CD14-positive monocyte (primary cell): ENCODE measurements at regions not wholly inside any gene's neighbourhood (a gene's known extent, or its start where the extent isn't known, plus 50 kb on each side); places are given as distances from the start of the nearest gene placed in this dataset.

Experiments used
- DNase-seq, 3 donors: peaks; one replicate each; pipeline ENCODE4 v3.0.0-alpha.2; 2011 to 2022
- H2AFZ ChIP-seq: 2 replicates; pipeline ENCODE4 v1.6.0; 2012; ENCODE audit warnings: mild to moderate bottlenecking, low read depth, low read length, inconsistent platforms; ENCODE audit not compliant: insufficient read depth, poor library complexity, severe bottlenecking
- H3K27ac ChIP-seq, 2 donors: 1 replicate in 1 of 2; 2 replicates in 1 of 2; pipeline ENCODE4 v1.5.1; 2012 to 2013; ENCODE audit warnings: low read length in 2 of 2, control low read depth in 1 of 2, inconsistent platforms in 1 of 2, low read depth in 1 of 2, mild to moderate bottlenecking in 1 of 2
- H3K27me3 ChIP-seq, 2 donors: one replicate each; pipeline versions ENCODE4 v1.6.0 to v1.6.1; 2011 to 2013; ENCODE audit warnings: low read length in 2 of 2; ENCODE audit not compliant: control insufficient read depth in 2 of 2, insufficient read depth in 2 of 2
- H3K36me3 ChIP-seq, 2 donors: replicated peaks in 1 of 2; 1 replicate in 1 of 2; 2 replicates in 1 of 2; pipeline versions ENCODE4 v1.5.1 to v1.6.1; 2012 to 2013; ENCODE audit warnings: low read length in 2 of 2, control low read depth in 1 of 2, inconsistent platforms in 1 of 2, mild to moderate bottlenecking in 1 of 2; ENCODE audit not compliant: insufficient read depth in 2 of 2, control insufficient read depth in 1 of 2
- H3K4me1 ChIP-seq, 2 donors: 1 replicate in 1 of 2; 2 replicates in 1 of 2; pipeline versions ENCODE4 v1.5.1 to v1.6.1; 2012 to 2013; ENCODE audit warnings: low read length in 2 of 2, control low read depth in 1 of 2, inconsistent platforms in 1 of 2, mild to moderate bottlenecking in 1 of 2, moderate library complexity in 1 of 2; ENCODE audit not compliant: insufficient read depth in 2 of 2, control insufficient read depth in 1 of 2
- H3K4me2 ChIP-seq: replicated peaks from 2 replicates; pipeline ENCODE3; 2012; ENCODE audit warnings: low read length, moderate library complexity, mild to moderate bottlenecking; ENCODE audit not compliant: poor library complexity, severe bottlenecking; ENCODE audit errors: extremely low read depth
- H3K4me3 ChIP-seq, 3 experiments: fragments of 200-600 bp in 1 of 3; sonication (generic) in 1 of 3; replicated peaks in 1 of 3; 1 replicate in 2 of 3; 2 replicates in 1 of 3; pipeline ENCODE4 v1.5.1; 2011 to 2013; ENCODE audit warnings: low read length in 3 of 3, mild to moderate bottlenecking in 3 of 3, control low read depth in 2 of 3, low read depth in 2 of 3, inconsistent platforms in 1 of 3, moderate library complexity in 1 of 3
- H3K79me2 ChIP-seq: 2 replicates; pipeline ENCODE4 v1.6.0; 2012; ENCODE audit warnings: mild to moderate bottlenecking, control low read depth, inconsistent platforms, low read length, moderate library complexity; ENCODE audit not compliant: insufficient read depth
- H3K9ac ChIP-seq: 2 replicates; pipeline ENCODE4 v1.6.0; 2017; ENCODE audit warnings: low read length, mild to moderate bottlenecking; ENCODE audit not compliant: insufficient read depth, poor library complexity, severe bottlenecking
- H3K9me3 ChIP-seq, 2 donors: replicated peaks in 1 of 2; 1 replicate in 1 of 2; 2 replicates in 1 of 2; pipeline versions ENCODE4 v1.5.1 to v1.6.1; 2012 to 2013; ENCODE audit warnings: low read length in 2 of 2, control low read depth in 1 of 2; ENCODE audit not compliant: control insufficient read depth in 1 of 2, insufficient read depth in 1 of 2
- H4K20me1 ChIP-seq: 2 replicates; pipeline ENCODE4 v1.6.0; 2012; ENCODE audit warnings: mild to moderate bottlenecking, low read length, control low read depth, moderate library complexity; ENCODE audit not compliant: insufficient read depth
- H3K27ac Mint-ChIP-seq, 7 donors: one replicate each; pipeline ENCODE4 v1.8.0; 2020; ENCODE audit warnings: mild to moderate bottlenecking in 7 of 7, mixed read lengths in 7 of 7, moderate library complexity in 6 of 7, inconsistent platforms in 2 of 7
- H3K27me3 Mint-ChIP-seq, 3 donors: one replicate each; pipeline ENCODE4 v1.8.0; 2021 to 2022; ENCODE audit warnings: low read depth in 3 of 3, mild to moderate bottlenecking in 3 of 3, mixed read lengths in 3 of 3, moderate library complexity in 3 of 3, inconsistent platforms in 1 of 3
- H3K36me3 Mint-ChIP-seq, 2 donors: one replicate each; pipeline ENCODE4 v1.8.0; 2020; ENCODE audit warnings: mixed read lengths in 2 of 2, inconsistent platforms in 1 of 2, mild to moderate bottlenecking in 1 of 2
- H3K4me1 Mint-ChIP-seq: one replicate; pipeline ENCODE4 v1.8.0; 2020; ENCODE audit warnings: mild to moderate bottlenecking, mixed read lengths
- H3K4me3 Mint-ChIP-seq, 2 donors: one replicate each; pipeline ENCODE4 v1.8.0; 2020; ENCODE audit warnings: mild to moderate bottlenecking in 2 of 2, mixed read lengths in 2 of 2, moderate library complexity in 1 of 2
- H3K9me3 Mint-ChIP-seq, 7 donors: one replicate each; pipeline ENCODE4 v1.8.0; 2020 to 2022; ENCODE audit warnings: mixed read lengths in 7 of 7, mild to moderate bottlenecking in 6 of 7, moderate library complexity in 6 of 7, inconsistent platforms in 2 of 7
- CTCF ChIP-seq: fragments of 200-600 bp; IDR thresholded peaks from one replicate; pipeline ENCODE4 v1.8.0; 2022; ENCODE audit warnings: antibody characterized with exemption, mild to moderate bottlenecking
- WGBS: methylation state at CpG from one replicate; pipeline ENCODE4 v1.1.5; 2013; ENCODE audit warnings: missing lambda C conversion rate; ENCODE audit not compliant: insufficient coverage; 5-methylcytosine and 5-hydroxymethylcytosine counted together
- intact Hi-C, 2 donors: fragments of 100-400 bp; cut with micrococcal nuclease; formaldehyde crosslinking; loops; one replicate each; pipeline versions ENCODE4 v1.15.0 to v1.15.1; 2023

GRCh38 chr17:71434716-71435115 lies 686.1 kb upstream of the SOX9 start:
- Histone ChIP-seq H3K4me3 (no peak overlapping the region), H3K9me3 (no peaks in the 10 kb centered on the region), H3K27me3 (no peaks in the 10 kb centered on the region), H3K9ac (no peak overlapping the region), H3K36me3 (no peaks in the 10 kb centered on the region), H3K4me1 (no peaks in the 10 kb centered on the region), H3K4me2 (no peak overlapping the region), H3K79me2 (no peaks in the 10 kb centered on the region), H3K27ac (no peak overlapping the region), H2AFZ (no peak overlapping the region), H4K20me1 (no peaks in the 10 kb centered on the region)
- no peak for TF ChIP-seq CTCF
- H3K4me1 Mint-ChIP-seq, result no peaks in the 10 kb centered on the region
- H3K9me3 Mint-ChIP-seq, result peaks cover 0 to 7% (median 0%) of the 10 kb centered on the region in 7 donors
- no peak overlapping the region for H3K27ac Mint-ChIP-seq
- no peaks in the 10 kb centered on the region for H3K36me3 Mint-ChIP-seq
- no peak overlapping the region for H3K4me3 Mint-ChIP-seq
- no peak for DNase-seq
- WGBS, result no CpG with 5 or more reads among the region's 1 CpG
- intact Hi-C loops, result no loop called here
- peaks cover 0 to 1% (median 0%) of the 10 kb centered on the region in 3 donors for H3K27me3 Mint-ChIP-seq

GRCh38 chr17:71436479-71436878 lies 684.3 kb upstream of the SOX9 start:
- Histone ChIP-seq H3K4me1 (no peaks in the 10 kb centered on the region), H3K36me3 (no peaks in the 10 kb centered on the region), H3K4me3 (no peak overlapping the region), H3K4me2 (no peak overlapping the region), H3K9me3 (no peaks in the 10 kb centered on the region), H3K27me3 (no peaks in the 10 kb centered on the region), H3K27ac (no peak overlapping the region), H2AFZ (no peak overlapping the region), H3K79me2 (no peaks in the 10 kb centered on the region), H3K9ac (no peak overlapping the region), H4K20me1 (no peaks in the 10 kb centered on the region)
- Mint-ChIP-seq H3K9me3 (peaks cover 0 to 7% (median 3%) of the 10 kb centered on the region in 7 donors), H3K27me3 (peaks cover 0 to 2% (median 1%) of the 10 kb centered on the region in 3 donors), H3K36me3 (no peaks in the 10 kb centered on the region), H3K27ac (no peak overlapping the region), H3K4me1 (no peaks in the 10 kb centered on the region), H3K4me3 (no peak overlapping the region)
- intact Hi-C loops, result no loop called here
- no peak for DNase-seq
- no peak for TF ChIP-seq CTCF
- no CpG with 5 or more reads among the region's 1 CpG for WGBS
